NT2/D1 (cell line): ENCODE measurements at regions not wholly inside any gene's neighbourhood (a gene's known extent, or its start where the extent isn't known, plus 50 kb on each side); places are given as distances from the start of the nearest gene placed in this dataset.

Experiments
- SUZ12 ChIP-seq: IDR thresholded peaks from 2 replicates; pipeline ENCODE4 v1.6.1; 2011; ENCODE audit not compliant: insufficient read length, insufficient read depth; ENCODE audit errors: extremely low read depth
- ZNF274 ChIP-seq: IDR thresholded peaks from 2 replicates; pipeline ENCODE4 v1.6.1; 2011; ENCODE audit warnings: mild to moderate bottlenecking, low read depth, low read length

DNA sequence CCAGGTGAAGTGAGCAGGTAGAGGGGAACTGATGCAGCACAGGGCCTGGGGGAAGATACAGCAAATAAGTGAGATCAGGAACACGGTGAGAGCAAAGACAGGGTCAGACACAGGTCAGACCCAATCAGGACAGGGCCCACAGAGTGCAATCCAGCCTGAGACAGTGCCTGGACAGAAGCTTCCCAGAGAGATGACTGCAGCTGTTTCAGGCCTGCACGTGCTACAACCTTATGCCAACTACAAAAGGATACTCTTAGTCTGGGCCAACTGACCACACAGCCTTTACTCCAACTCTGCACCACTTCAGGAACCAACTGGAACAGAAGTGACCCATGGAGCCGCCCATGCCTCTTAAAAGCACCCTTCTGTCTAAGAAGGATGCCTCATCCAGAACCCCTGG lies 228.0 kb downstream of the TOMM20 start:
- TF ChIP-seq SUZ12 (no peak), ZNF274 (no peak)
